Mesothelial cell of epicardium (in vitro differentiated cells): ENCODE measurements at regions not wholly inside any gene's neighbourhood (a gene's known extent, or its start where the extent isn't known, plus 50 kb on each side); places are given as distances from the start of the nearest gene placed in this dataset.

Experiments used
- DNase-seq, 2 experiments: peaks; one replicate each; pipeline ENCODE4 v3.0.0; 2021; ENCODE audit warnings: low spot score in 2 of 2; ENCODE audit not compliant: unreplicated experiment in 2 of 2
- H3K27ac Mint-ChIP-seq: 2 replicates; pipeline ENCODE4 v1.8.0; 2021; ENCODE audit warnings: mixed read lengths
- H3K27me3 Mint-ChIP-seq: 2 replicates; pipeline ENCODE4 v1.8.0; 2021; ENCODE audit warnings: low read depth, mixed read lengths
- H3K36me3 Mint-ChIP-seq: 2 replicates; pipeline ENCODE4 v1.8.0; 2021; ENCODE audit warnings: mixed read lengths
- H3K4me1 Mint-ChIP-seq: 2 replicates; pipeline ENCODE4 v1.8.0; 2021; ENCODE audit warnings: mixed read lengths
- H3K4me3 Mint-ChIP-seq: 2 replicates; pipeline ENCODE4 v1.8.0; 2021; ENCODE audit warnings: mild to moderate bottlenecking, moderate library complexity, mixed read lengths
- H3K9me3 Mint-ChIP-seq: 2 replicates; pipeline ENCODE4 v1.8.0; 2021; ENCODE audit warnings: mixed read lengths
- TF ChIP-seq, protein P1 (sequence below): fragments of 200-600 bp; sonication (generic); IDR thresholded peaks from one replicate; pipeline ENCODE4 v1.5.0; 2021; ENCODE audit warnings: antibody characterized with exemption; ENCODE audit not compliant: unreplicated experiment

DNA sequence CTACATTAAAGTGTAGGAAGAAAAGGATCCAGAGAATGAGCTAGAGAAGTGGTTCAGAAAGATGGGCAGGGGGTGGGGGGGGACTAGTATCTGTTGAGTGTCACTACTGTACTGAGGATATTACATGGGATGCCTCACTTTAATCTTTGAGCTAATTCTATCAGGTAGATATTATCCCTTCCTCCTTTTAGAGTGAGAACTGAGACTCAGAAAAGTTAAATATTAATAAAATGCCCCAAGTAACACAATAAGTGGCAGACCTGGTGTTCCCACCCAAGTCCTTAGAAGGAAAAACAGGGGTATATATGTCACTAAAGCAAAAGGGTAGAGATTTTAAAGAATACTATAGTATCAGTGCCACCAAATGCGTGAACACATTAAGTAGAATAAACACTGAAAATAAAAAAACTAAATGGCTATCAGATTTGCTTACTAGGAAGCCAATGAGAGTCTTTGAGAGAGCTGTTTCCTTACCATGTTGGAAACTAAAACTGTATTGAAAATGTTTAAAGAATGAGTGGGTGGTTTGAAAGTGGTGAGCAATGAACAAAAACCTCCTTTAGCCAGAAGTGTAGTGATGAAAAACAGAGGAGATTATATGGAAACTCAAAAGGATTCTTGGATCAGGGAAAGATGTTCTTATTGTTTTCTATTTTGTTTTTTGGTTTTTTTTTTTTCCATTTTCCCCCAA, 230.8 kb downstream of the BARHL2 start:
- Mint-ChIP-seq H3K4me3 (no peak overlapping the region), H3K4me1 (no peaks in the 10 kb centered on the region), H3K9me3 (no peaks in the 10 kb centered on the region), H3K27ac (no peak overlapping the region), H3K36me3 (no peaks in the 10 kb centered on the region), H3K27me3 (peaks cover 17% of the 10 kb centered on the region)
- TF ChIP-seq, protein P1, sequence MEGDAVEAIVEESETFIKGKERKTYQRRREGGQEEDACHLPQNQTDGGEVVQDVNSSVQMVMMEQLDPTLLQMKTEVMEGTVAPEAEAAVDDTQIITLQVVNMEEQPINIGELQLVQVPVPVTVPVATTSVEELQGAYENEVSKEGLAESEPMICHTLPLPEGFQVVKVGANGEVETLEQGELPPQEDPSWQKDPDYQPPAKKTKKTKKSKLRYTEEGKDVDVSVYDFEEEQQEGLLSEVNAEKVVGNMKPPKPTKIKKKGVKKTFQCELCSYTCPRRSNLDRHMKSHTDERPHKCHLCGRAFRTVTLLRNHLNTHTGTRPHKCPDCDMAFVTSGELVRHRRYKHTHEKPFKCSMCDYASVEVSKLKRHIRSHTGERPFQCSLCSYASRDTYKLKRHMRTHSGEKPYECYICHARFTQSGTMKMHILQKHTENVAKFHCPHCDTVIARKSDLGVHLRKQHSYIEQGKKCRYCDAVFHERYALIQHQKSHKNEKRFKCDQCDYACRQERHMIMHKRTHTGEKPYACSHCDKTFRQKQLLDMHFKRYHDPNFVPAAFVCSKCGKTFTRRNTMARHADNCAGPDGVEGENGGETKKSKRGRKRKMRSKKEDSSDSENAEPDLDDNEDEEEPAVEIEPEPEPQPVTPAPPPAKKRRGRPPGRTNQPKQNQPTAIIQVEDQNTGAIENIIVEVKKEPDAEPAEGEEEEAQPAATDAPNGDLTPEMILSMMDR: no peak
- DNase-seq: no peak

DNA sequence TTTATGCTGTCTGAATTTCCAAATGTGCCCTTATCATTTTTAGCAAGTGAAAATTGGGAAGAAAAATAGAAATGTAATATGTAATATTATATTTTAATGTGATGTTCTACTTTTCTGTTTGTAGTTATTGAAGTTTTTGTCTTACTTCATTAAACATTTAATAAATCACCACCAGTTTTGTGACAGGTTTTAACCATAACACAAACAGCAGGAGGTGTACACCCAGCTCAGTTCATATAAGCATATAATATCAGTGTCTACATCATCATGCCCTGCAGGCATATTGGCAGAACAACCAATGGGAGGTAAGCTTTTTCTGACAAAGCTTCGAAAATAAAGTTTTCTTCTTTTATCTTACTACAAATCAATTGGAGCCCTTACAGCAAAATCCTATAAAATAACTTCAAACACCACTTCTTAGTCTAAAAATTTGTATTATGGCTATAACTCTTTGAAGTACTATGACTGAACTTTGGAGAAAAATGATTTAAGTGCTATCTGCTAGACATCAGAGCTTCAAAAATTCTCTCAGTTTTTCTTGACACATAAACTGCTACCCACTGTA, 236.7 kb downstream of the BARHL2 start:
- DNase-seq: no peak
- no peaks in the 10 kb centered on the region for H3K36me3 Mint-ChIP-seq
- peaks cover 17% of the 10 kb centered on the region for H3K27me3 Mint-ChIP-seq
- H3K4me3 Mint-ChIP-seq: no peak overlapping the region
- peaks cover 8% of the 10 kb centered on the region for H3K4me1 Mint-ChIP-seq
- no peak overlapping the region for H3K27ac Mint-ChIP-seq
- TF ChIP-seq, protein P1: no peak
- H3K9me3 Mint-ChIP-seq: no peaks in the 10 kb centered on the region

DNA sequence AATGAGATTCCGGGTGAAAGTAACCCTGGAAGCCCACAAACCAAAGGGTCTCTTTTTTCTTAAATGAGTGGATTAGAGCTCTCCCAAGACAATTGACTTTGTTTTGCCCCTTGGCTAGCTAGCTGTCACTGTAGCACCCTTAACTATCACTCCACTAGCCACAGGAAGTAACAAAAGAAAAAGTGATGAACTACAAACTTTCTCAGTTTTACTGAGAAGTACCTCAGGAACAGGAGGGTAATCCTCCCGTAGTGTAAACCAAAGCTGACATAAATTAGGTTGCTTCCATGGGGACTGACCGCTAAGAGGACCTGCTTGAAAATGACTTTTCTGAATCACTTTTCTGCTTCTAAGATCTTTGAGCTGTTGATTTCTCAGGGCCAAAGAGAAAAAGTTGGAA, 240.1 kb downstream of the BARHL2 start:
- TF ChIP-seq, protein P1: no peak

DNA sequence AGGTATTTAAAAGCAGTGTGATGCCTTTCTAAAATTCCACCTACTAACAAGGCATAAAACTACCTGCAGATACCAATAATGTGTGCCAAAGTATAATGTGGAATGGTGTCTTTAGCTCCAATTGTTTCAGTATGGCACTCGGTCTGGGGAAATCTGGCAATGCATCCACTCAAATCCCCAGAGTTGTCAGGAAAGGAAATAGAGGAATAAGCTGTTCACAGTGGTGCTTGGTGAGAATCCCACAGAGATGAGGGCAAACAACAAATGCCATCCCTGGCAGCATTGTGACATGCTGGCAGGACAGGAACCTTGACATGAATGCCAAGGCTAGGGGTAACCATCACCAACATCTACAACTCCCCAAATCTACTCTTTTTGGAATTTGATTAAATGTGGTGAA, 240.7 kb downstream of the BARHL2 start:
- Mint-ChIP-seq H3K27ac (no peak overlapping the region), H3K9me3 (no peaks in the 10 kb centered on the region), H3K27me3 (peaks cover 15% of the 10 kb centered on the region), H3K4me1 (peaks cover 8% of the 10 kb centered on the region), H3K4me3 (no peak overlapping the region), H3K36me3 (no peaks in the 10 kb centered on the region)
- no peak for DNase-seq
- TF ChIP-seq, protein P1: no peak

More for the DNA sequence above, 240.1 kb downstream of the BARHL2 start:
- Mint-ChIP-seq H3K36me3 (no peaks in the 10 kb centered on the region), H3K4me3 (no peak overlapping the region), H3K4me1 (peaks cover 8% of the 10 kb centered on the region), H3K9me3 (no peaks in the 10 kb centered on the region), H3K27ac (no peak overlapping the region), H3K27me3 (peaks cover 12% of the 10 kb centered on the region)
- no peak for DNase-seq

DNA sequence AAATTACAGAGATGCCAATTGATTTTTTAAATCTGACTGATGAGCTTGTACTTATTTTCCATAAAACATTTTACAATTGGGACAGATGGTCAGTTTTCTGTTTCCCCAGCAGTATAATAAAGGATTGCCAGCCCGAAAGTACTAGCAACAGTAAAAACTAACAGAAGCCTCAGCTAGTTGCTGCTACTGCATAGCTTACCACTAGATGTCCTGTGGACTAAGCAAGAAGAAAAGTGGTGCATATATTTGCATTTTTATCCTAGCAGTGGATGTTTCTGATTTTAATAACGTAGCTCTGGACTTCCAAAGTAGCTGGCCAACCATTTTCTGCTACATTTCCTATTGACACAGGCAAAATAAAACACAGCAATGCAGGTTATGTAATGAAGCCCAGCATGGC, 241.5 kb downstream of the BARHL2 start:
- H3K4me3 Mint-ChIP-seq: no peak overlapping the region
- TF ChIP-seq, protein P1: no peak
- H3K27ac Mint-ChIP-seq: no peak overlapping the region
- no peak for DNase-seq
- H3K4me1 Mint-ChIP-seq: peaks cover 3% of the 10 kb centered on the region
- H3K27me3 Mint-ChIP-seq: peaks cover 15% of the 10 kb centered on the region
- H3K9me3 Mint-ChIP-seq: no peaks in the 10 kb centered on the region
- H3K36me3 Mint-ChIP-seq: no peaks in the 10 kb centered on the region
